HEK293 (cell line): ENCODE measurements at regions not wholly inside any gene's neighbourhood (a gene's known extent, or its start where the extent isn't known, plus 50 kb on each side); places are given as distances from the start of the nearest gene placed in this dataset.

Experiments used
- KLF1 ChIP-seq: fragments of 450-650 bp; formaldehyde crosslinking; IDR thresholded peaks from 2 replicates; pipeline ENCODE4 v1.5.1; 2016; ENCODE audit warnings: missing biosample characterization, missing genetic modification characterization
- ZIC2 ChIP-seq: fragments of 450-650 bp; formaldehyde crosslinking; IDR thresholded peaks from 2 replicates; pipeline ENCODE4 v1.5.1; 2016; ENCODE audit warnings: missing biosample characterization, missing genetic modification characterization
- TF ChIP-seq, protein P1 (sequence below): fragments of 450-650 bp; formaldehyde crosslinking; conservative IDR thresholded peaks from 2 replicates; pipeline ENCODE4 v1.5.1; 2016; ENCODE audit warnings: low read depth, missing biosample characterization, missing genetic modification characterization
- TF ChIP-seq, protein P2 (sequence below): fragments of 450-650 bp; formaldehyde crosslinking; IDR thresholded peaks from 2 replicates; pipeline ENCODE4 v1.5.1; 2016; ENCODE audit warnings: missing biosample characterization, missing genetic modification characterization

GRCh38 chr4:42311591-42311990 is 85.7 kb upstream of the SHISA3 start:
- TF ChIP-seq, protein P1, sequence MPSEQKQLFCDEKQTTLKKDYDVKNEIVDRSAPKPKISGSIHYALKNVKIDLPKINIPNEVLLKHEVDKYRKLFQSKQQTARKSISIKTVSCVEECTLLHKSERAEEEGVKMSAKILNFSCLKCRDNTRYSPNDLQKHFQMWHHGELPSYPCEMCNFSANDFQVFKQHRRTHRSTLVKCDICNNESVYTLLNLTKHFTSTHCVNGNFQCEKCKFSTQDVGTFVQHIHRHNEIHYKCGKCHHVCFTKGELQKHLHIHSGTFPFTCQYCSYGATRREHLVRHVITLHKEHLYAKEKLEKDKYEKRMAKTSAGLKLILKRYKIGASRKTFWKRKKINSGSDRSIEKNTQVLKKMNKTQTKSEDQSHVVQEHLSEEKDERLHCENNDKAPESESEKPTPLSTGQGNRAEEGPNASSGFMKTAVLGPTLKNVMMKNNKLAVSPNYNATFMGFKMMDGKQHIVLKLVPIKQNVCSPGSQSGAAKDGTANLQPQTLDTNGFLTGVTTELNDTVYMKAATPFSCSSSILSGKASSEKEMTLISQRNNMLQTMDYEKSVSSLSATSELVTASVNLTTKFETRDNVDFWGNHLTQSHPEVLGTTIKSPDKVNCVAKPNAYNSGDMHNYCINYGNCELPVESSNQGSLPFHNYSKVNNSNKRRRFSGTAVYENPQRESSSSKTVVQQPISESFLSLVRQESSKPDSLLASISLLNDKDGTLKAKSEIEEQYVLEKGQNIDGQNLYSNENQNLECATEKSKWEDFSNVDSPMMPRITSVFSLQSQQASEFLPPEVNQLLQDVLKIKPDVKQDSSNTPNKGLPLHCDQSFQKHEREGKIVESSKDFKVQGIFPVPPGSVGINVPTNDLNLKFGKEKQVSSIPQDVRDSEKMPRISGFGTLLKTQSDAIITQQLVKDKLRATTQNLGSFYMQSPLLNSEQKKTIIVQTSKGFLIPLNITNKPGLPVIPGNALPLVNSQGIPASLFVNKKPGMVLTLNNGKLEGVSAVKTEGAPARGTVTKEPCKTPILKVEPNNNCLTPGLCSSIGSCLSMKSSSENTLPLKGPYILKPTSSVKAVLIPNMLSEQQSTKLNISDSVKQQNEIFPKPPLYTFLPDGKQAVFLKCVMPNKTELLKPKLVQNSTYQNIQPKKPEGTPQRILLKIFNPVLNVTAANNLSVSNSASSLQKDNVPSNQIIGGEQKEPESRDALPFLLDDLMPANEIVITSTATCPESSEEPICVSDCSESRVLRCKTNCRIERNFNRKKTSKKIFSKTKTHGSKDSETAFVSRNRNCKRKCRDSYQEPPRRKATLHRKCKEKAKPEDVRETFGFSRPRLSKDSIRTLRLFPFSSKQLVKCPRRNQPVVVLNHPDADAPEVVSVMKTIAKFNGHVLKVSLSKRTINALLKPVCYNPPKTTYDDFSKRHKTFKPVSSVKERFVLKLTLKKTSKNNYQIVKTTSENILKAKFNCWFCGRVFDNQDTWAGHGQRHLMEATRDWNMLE (tag by site-specific recombination) = no peak
- TF ChIP-seq ZIC2 (tag by site-specific recombination) (no peak), KLF1 (tag by site-specific recombination) (no peak)
- TF ChIP-seq, protein P2, sequence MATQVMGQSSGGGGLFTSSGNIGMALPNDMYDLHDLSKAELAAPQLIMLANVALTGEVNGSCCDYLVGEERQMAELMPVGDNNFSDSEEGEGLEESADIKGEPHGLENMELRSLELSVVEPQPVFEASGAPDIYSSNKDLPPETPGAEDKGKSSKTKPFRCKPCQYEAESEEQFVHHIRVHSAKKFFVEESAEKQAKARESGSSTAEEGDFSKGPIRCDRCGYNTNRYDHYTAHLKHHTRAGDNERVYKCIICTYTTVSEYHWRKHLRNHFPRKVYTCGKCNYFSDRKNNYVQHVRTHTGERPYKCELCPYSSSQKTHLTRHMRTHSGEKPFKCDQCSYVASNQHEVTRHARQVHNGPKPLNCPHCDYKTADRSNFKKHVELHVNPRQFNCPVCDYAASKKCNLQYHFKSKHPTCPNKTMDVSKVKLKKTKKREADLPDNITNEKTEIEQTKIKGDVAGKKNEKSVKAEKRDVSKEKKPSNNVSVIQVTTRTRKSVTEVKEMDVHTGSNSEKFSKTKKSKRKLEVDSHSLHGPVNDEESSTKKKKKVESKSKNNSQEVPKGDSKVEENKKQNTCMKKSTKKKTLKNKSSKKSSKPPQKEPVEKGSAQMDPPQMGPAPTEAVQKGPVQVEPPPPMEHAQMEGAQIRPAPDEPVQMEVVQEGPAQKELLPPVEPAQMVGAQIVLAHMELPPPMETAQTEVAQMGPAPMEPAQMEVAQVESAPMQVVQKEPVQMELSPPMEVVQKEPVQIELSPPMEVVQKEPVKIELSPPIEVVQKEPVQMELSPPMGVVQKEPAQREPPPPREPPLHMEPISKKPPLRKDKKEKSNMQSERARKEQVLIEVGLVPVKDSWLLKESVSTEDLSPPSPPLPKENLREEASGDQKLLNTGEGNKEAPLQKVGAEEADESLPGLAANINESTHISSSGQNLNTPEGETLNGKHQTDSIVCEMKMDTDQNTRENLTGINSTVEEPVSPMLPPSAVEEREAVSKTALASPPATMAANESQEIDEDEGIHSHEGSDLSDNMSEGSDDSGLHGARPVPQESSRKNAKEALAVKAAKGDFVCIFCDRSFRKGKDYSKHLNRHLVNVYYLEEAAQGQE = no peak
